CD14-positive monocyte (primary cell): ENCODE measurements at regions not wholly inside any gene's neighbourhood (a gene's known extent, or its start where the extent isn't known, plus 50 kb on each side); places are given as distances from the start of the nearest gene placed in this dataset.

Source experiments
- DNase-seq, 3 donors: peaks; one replicate each; pipeline ENCODE4 v3.0.0-alpha.2; 2011 to 2022
- H2AFZ ChIP-seq: 2 replicates; pipeline ENCODE4 v1.6.0; 2012; ENCODE audit warnings: mild to moderate bottlenecking, low read depth, low read length, inconsistent platforms; ENCODE audit not compliant: insufficient read depth, poor library complexity, severe bottlenecking
- H3K27ac ChIP-seq, 2 donors: 1 replicate in 1 of 2; 2 replicates in 1 of 2; pipeline ENCODE4 v1.5.1; 2012 to 2013; ENCODE audit warnings: low read length in 2 of 2, control low read depth in 1 of 2, inconsistent platforms in 1 of 2, low read depth in 1 of 2, mild to moderate bottlenecking in 1 of 2
- H3K27me3 ChIP-seq, 2 donors: one replicate each; pipeline versions ENCODE4 v1.6.0 to v1.6.1; 2011 to 2013; ENCODE audit warnings: low read length in 2 of 2; ENCODE audit not compliant: control insufficient read depth in 2 of 2, insufficient read depth in 2 of 2
- H3K36me3 ChIP-seq, 2 donors: replicated peaks in 1 of 2; 1 replicate in 1 of 2; 2 replicates in 1 of 2; pipeline versions ENCODE4 v1.5.1 to v1.6.1; 2012 to 2013; ENCODE audit warnings: low read length in 2 of 2, control low read depth in 1 of 2, inconsistent platforms in 1 of 2, mild to moderate bottlenecking in 1 of 2; ENCODE audit not compliant: insufficient read depth in 2 of 2, control insufficient read depth in 1 of 2
- H3K4me1 ChIP-seq, 2 donors: 1 replicate in 1 of 2; 2 replicates in 1 of 2; pipeline versions ENCODE4 v1.5.1 to v1.6.1; 2012 to 2013; ENCODE audit warnings: low read length in 2 of 2, control low read depth in 1 of 2, inconsistent platforms in 1 of 2, mild to moderate bottlenecking in 1 of 2, moderate library complexity in 1 of 2; ENCODE audit not compliant: insufficient read depth in 2 of 2, control insufficient read depth in 1 of 2
- H3K4me2 ChIP-seq: replicated peaks from 2 replicates; pipeline ENCODE3; 2012; ENCODE audit warnings: low read length, moderate library complexity, mild to moderate bottlenecking; ENCODE audit not compliant: poor library complexity, severe bottlenecking; ENCODE audit errors: extremely low read depth
- H3K4me3 ChIP-seq, 3 experiments: fragments of 200-600 bp in 1 of 3; sonication (generic) in 1 of 3; replicated peaks in 1 of 3; 1 replicate in 2 of 3; 2 replicates in 1 of 3; pipeline ENCODE4 v1.5.1; 2011 to 2013; ENCODE audit warnings: low read length in 3 of 3, mild to moderate bottlenecking in 3 of 3, control low read depth in 2 of 3, low read depth in 2 of 3, inconsistent platforms in 1 of 3, moderate library complexity in 1 of 3
- H3K79me2 ChIP-seq: 2 replicates; pipeline ENCODE4 v1.6.0; 2012; ENCODE audit warnings: mild to moderate bottlenecking, control low read depth, inconsistent platforms, low read length, moderate library complexity; ENCODE audit not compliant: insufficient read depth
- H3K9ac ChIP-seq: 2 replicates; pipeline ENCODE4 v1.6.0; 2017; ENCODE audit warnings: low read length, mild to moderate bottlenecking; ENCODE audit not compliant: insufficient read depth, poor library complexity, severe bottlenecking
- H3K9me3 ChIP-seq, 2 donors: replicated peaks in 1 of 2; 1 replicate in 1 of 2; 2 replicates in 1 of 2; pipeline versions ENCODE4 v1.5.1 to v1.6.1; 2012 to 2013; ENCODE audit warnings: low read length in 2 of 2, control low read depth in 1 of 2; ENCODE audit not compliant: control insufficient read depth in 1 of 2, insufficient read depth in 1 of 2
- H4K20me1 ChIP-seq: 2 replicates; pipeline ENCODE4 v1.6.0; 2012; ENCODE audit warnings: mild to moderate bottlenecking, low read length, control low read depth, moderate library complexity; ENCODE audit not compliant: insufficient read depth
- H3K27ac Mint-ChIP-seq, 7 donors: one replicate each; pipeline ENCODE4 v1.8.0; 2020; ENCODE audit warnings: mild to moderate bottlenecking in 7 of 7, mixed read lengths in 7 of 7, moderate library complexity in 6 of 7, inconsistent platforms in 2 of 7
- H3K27me3 Mint-ChIP-seq, 3 donors: one replicate each; pipeline ENCODE4 v1.8.0; 2021 to 2022; ENCODE audit warnings: low read depth in 3 of 3, mild to moderate bottlenecking in 3 of 3, mixed read lengths in 3 of 3, moderate library complexity in 3 of 3, inconsistent platforms in 1 of 3
- H3K36me3 Mint-ChIP-seq, 2 donors: one replicate each; pipeline ENCODE4 v1.8.0; 2020; ENCODE audit warnings: mixed read lengths in 2 of 2, inconsistent platforms in 1 of 2, mild to moderate bottlenecking in 1 of 2
- H3K4me1 Mint-ChIP-seq: one replicate; pipeline ENCODE4 v1.8.0; 2020; ENCODE audit warnings: mild to moderate bottlenecking, mixed read lengths
- H3K4me3 Mint-ChIP-seq, 2 donors: one replicate each; pipeline ENCODE4 v1.8.0; 2020; ENCODE audit warnings: mild to moderate bottlenecking in 2 of 2, mixed read lengths in 2 of 2, moderate library complexity in 1 of 2
- H3K9me3 Mint-ChIP-seq, 7 donors: one replicate each; pipeline ENCODE4 v1.8.0; 2020 to 2022; ENCODE audit warnings: mixed read lengths in 7 of 7, mild to moderate bottlenecking in 6 of 7, moderate library complexity in 6 of 7, inconsistent platforms in 2 of 7
- CTCF ChIP-seq: fragments of 200-600 bp; IDR thresholded peaks from one replicate; pipeline ENCODE4 v1.8.0; 2022; ENCODE audit warnings: antibody characterized with exemption, mild to moderate bottlenecking
- WGBS: methylation state at CpG from one replicate; pipeline ENCODE4 v1.1.5; 2013; ENCODE audit warnings: missing lambda C conversion rate; ENCODE audit not compliant: insufficient coverage; 5-methylcytosine and 5-hydroxymethylcytosine counted together
- intact Hi-C, 2 donors: fragments of 100-400 bp; cut with micrococcal nuclease; formaldehyde crosslinking; loops; one replicate each; pipeline versions ENCODE4 v1.15.0 to v1.15.1; 2023

GRCh38 chr7:136275794-136276193, 298.6 kb upstream of the MTPN start:
- no peak overlapping the region for H3K4me3 Mint-ChIP-seq
- Histone ChIP-seq H3K36me3 (no peaks in the 10 kb centered on the region), H3K4me1 (no peaks in the 10 kb centered on the region), H3K79me2 (no peaks in the 10 kb centered on the region), H3K9me3 (peaks cover 3 to 8% of the 10 kb centered on the region in 2 donors), H3K4me2 (no peak overlapping the region), H3K27ac (no peak overlapping the region), H4K20me1 (no peaks in the 10 kb centered on the region), H3K27me3 (no peaks in the 10 kb centered on the region), H3K4me3 (no peak overlapping the region), H3K9ac (no peak overlapping the region), H2AFZ (no peak overlapping the region)
- WGBS = no CpG with 5 or more reads among the region's 3 CpGs
- H3K9me3 Mint-ChIP-seq = peaks cover 1 to 11% (median 7%) of the 10 kb centered on the region in 7 donors
- H3K27me3 Mint-ChIP-seq = peaks cover 0 to 2% (median 0%) of the 10 kb centered on the region in 3 donors
- no peaks in the 10 kb centered on the region for H3K36me3 Mint-ChIP-seq
- no peak for TF ChIP-seq CTCF
- no peak for DNase-seq
- H3K4me1 Mint-ChIP-seq = no peaks in the 10 kb centered on the region
- intact Hi-C loops = no loop called here
- H3K27ac Mint-ChIP-seq = no peak overlapping the region

- Histone ChIP-seq H3K9me3 (peaks cover 0 to under 1% of the 10 kb centered on the region in 2 donors), H2AFZ (no peak overlapping the region), H3K79me2 (no peaks in the 10 kb centered on the region), H3K4me3 (no peak overlapping the region), H4K20me1 (no peaks in the 10 kb centered on the region), H3K27me3 (no peaks in the 10 kb centered on the region), H3K27ac (no peak overlapping the region), H3K4me2 (no peak overlapping the region), H3K9ac (no peak overlapping the region), H3K4me1 (no peaks in the 10 kb centered on the region), H3K36me3 (no peaks in the 10 kb centered on the region)
- Mint-ChIP-seq H3K27ac (no peak overlapping the region), H3K36me3 (no peaks in the 10 kb centered on the region), H3K27me3 (no peaks in the 10 kb centered on the region), H3K4me1 (no peaks in the 10 kb centered on the region), H3K9me3 (peaks cover 0 to 7% (median 2%) of the 10 kb centered on the region in 7 donors), H3K4me3 (no peak overlapping the region)
- TF ChIP-seq CTCF = no peak
- WGBS = 60% methylated on average over 1 of the region's 1 CpG
- no peak for DNase-seq
- intact Hi-C loops = no loop called here
Measured at GRCh38 chr7:136274636-136275345, 297.6 kb upstream of the MTPN start.
